Neural progenitor cell (in vitro differentiated cells): ENCODE measurements at regions not wholly inside any gene's neighbourhood (a gene's known extent, or its start where the extent isn't known, plus 50 kb on each side); places are given as distances from the start of the nearest gene placed in this dataset.

Experiments
- DNase-seq: peaks from one replicate; pipeline ENCODE4 v3.0.0-alpha.2; 2016; ENCODE audit warnings: low spot score
- H2AFZ ChIP-seq: fragments of 200-600 bp; sonication (generic); replicated peaks from 2 replicates; pipeline ENCODE4 v1.6.1; 2016; ENCODE audit warnings: antibody characterized with exemption
- H3F3A ChIP-seq: fragments of 200-600 bp; sonication (generic); 2 replicates; pipeline ENCODE4 v1.6.1; 2016; ENCODE audit warnings: antibody characterized with exemption, low read depth
- H3K27ac ChIP-seq: fragments of 200-600 bp; sonication (generic); 2 replicates; pipeline ENCODE4 v1.5.1; 2016; ENCODE audit warnings: mild to moderate bottlenecking
- H3K27me3 ChIP-seq: fragments of 200-600 bp; sonication (generic); 2 replicates; pipeline ENCODE4 v1.6.1; 2016; ENCODE audit warnings: mild to moderate bottlenecking, moderate library complexity
- H3K36me3 ChIP-seq: fragments of 200-600 bp; sonication (generic); 2 replicates; pipeline ENCODE4 v1.5.1; 2016
- H3K4me1 ChIP-seq: fragments of 200-600 bp; sonication (generic); 2 replicates; pipeline ENCODE4 v1.6.1; 2016; ENCODE audit warnings: mixed run types
- H3K4me2 ChIP-seq: fragments of 200-600 bp; sonication (generic); 2 replicates; pipeline ENCODE4 v1.6.1; 2016
- H3K4me3 ChIP-seq: fragments of 200-600 bp; sonication (generic); 2 replicates; pipeline ENCODE4 v1.5.1; 2016
- H3K79me2 ChIP-seq: fragments of 200-600 bp; sonication (generic); 2 replicates; pipeline ENCODE4 v1.6.1; 2016; ENCODE audit warnings: low read depth
- H3K9ac ChIP-seq: fragments of 200-600 bp; sonication (generic); 2 replicates; pipeline ENCODE4 v1.6.1; 2016
- H3K9me3 ChIP-seq: fragments of 200-600 bp; sonication (generic); 2 replicates; pipeline ENCODE4 v1.5.1; 2016; ENCODE audit warnings: low read depth
- H4K20me1 ChIP-seq: fragments of 200-600 bp; sonication (generic); 2 replicates; pipeline ENCODE4 v1.6.1; 2016; ENCODE audit warnings: low read depth
- H3K27ac Mint-ChIP-seq: 3 replicates; pipeline ENCODE4 v1.8.0; 2021; ENCODE audit warnings: mixed read lengths
- H3K27me3 Mint-ChIP-seq: 2 replicates; pipeline ENCODE4 v1.8.0; 2022; ENCODE audit warnings: low read depth, mild to moderate bottlenecking, inconsistent platforms, moderate library complexity, mixed read lengths; ENCODE audit not compliant: insufficient read depth
- H3K36me3 Mint-ChIP-seq: 3 replicates; pipeline ENCODE4 v1.8.0; 2021; ENCODE audit warnings: mixed read lengths
- H3K4me1 Mint-ChIP-seq: 3 replicates; pipeline ENCODE4 v1.8.0; 2021; ENCODE audit warnings: mixed read lengths
- H3K4me3 Mint-ChIP-seq: 3 replicates; pipeline ENCODE4 v1.8.0; 2021; ENCODE audit warnings: mild to moderate bottlenecking, moderate library complexity, mixed read lengths
- H3K9me3 Mint-ChIP-seq: 3 replicates; pipeline ENCODE4 v1.8.0; 2020; ENCODE audit warnings: mixed read lengths
- EZH2 ChIP-seq: fragments of 200-600 bp; sonication (generic); IDR thresholded peaks from 2 replicates; pipeline ENCODE4 v1.6.1; 2017; ENCODE audit warnings: antibody characterized with exemption, mild to moderate bottlenecking, moderate library complexity
- EZH2phosphoT487 ChIP-seq: fragments of 200-600 bp; sonication (generic); IDR thresholded peaks from 2 replicates; pipeline ENCODE4 v1.6.1; 2017; ENCODE audit warnings: antibody characterized with exemption
- TF ChIP-seq, protein P1 (sequence below): fragments of 200-600 bp; sonication (generic); IDR thresholded peaks from 2 replicates; pipeline ENCODE4 v1.5.1; 2017; ENCODE audit warnings: antibody characterized with exemption, mild to moderate bottlenecking

DNA sequence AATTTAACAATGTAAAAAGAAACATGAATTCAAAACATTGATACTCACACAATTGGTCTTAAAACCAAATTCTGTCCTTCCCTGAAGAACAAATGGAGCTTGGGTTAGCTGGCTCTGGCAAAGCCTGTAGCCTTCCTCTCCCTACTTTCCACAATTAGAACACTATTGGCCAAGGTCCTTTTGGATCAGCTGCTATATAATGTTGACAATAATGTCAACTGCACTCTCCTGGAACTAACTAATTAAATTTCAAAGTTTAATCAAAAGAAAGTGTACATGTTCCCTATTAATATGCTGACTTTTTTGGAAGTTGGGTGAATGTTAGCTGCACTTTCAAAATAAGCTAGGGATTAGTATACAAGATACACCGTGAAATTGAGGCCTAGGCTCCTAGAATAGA lies 440.1 kb upstream of the NFE2L3 start:
- H4K20me1 ChIP-seq, result no peaks in the 10 kb centered on the region
- Mint-ChIP-seq H3K9me3 (no peaks in the 10 kb centered on the region), H3K27ac (no peak overlapping the region), H3K27me3 (peaks cover 11% of the 10 kb centered on the region), H3K4me1 (peaks cover 18% of the 10 kb centered on the region), H3K36me3 (no peaks in the 10 kb centered on the region), H3K4me3 (no peak overlapping the region)
- no peaks in the 10 kb centered on the region for H3K9me3 ChIP-seq
- no peak for DNase-seq
- no peak overlapping the region for H2AFZ ChIP-seq
- no peaks in the 10 kb centered on the region for H3F3A ChIP-seq
- H3K27me3 ChIP-seq, result no peaks in the 10 kb centered on the region
- H3K27ac ChIP-seq, result no peak overlapping the region
- no peaks in the 10 kb centered on the region for H3K36me3 ChIP-seq
- H3K4me1 ChIP-seq, result peaks cover 6% of the 10 kb centered on the region
- no peak overlapping the region for H3K4me3 ChIP-seq
- TF ChIP-seq EZH2phosphoT487, result no peak
- TF ChIP-seq, protein P1, sequence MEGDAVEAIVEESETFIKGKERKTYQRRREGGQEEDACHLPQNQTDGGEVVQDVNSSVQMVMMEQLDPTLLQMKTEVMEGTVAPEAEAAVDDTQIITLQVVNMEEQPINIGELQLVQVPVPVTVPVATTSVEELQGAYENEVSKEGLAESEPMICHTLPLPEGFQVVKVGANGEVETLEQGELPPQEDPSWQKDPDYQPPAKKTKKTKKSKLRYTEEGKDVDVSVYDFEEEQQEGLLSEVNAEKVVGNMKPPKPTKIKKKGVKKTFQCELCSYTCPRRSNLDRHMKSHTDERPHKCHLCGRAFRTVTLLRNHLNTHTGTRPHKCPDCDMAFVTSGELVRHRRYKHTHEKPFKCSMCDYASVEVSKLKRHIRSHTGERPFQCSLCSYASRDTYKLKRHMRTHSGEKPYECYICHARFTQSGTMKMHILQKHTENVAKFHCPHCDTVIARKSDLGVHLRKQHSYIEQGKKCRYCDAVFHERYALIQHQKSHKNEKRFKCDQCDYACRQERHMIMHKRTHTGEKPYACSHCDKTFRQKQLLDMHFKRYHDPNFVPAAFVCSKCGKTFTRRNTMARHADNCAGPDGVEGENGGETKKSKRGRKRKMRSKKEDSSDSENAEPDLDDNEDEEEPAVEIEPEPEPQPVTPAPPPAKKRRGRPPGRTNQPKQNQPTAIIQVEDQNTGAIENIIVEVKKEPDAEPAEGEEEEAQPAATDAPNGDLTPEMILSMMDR, result no peak
- TF ChIP-seq EZH2, result no peak
- H3K9ac ChIP-seq, result no peak overlapping the region
- no peak overlapping the region for H3K4me2 ChIP-seq
- H3K79me2 ChIP-seq, result no peaks in the 10 kb centered on the region

DNA sequence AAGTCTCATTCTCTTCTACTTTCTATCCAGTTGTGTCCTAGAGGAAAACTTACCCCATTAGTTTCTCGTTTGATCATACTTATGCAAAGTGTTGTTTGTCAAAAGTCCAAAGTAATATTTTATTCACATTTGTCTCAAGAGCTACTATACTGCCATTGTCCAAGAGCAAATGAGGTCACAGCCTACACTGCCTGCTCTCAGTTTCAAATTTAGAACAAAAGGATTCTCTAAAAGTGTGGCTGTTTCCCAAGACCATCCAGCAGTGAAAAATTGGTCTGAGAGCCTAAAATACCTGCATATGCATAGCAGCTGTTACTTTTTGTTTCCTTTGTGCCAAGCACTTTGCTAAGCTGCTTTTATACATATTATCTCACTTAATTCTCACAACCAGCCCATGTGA lies 439.5 kb upstream of the NFE2L3 start:
- Mint-ChIP-seq H3K9me3 (no peaks in the 10 kb centered on the region), H3K4me1 (peaks cover 21% of the 10 kb centered on the region), H3K27ac (no peak overlapping the region), H3K4me3 (no peak overlapping the region), H3K36me3 (no peaks in the 10 kb centered on the region), H3K27me3 (peaks cover 12% of the 10 kb centered on the region)
- Histone ChIP-seq H3K4me2 (no peak overlapping the region), H3F3A (no peaks in the 10 kb centered on the region), H3K4me3 (no peak overlapping the region), H3K27me3 (no peaks in the 10 kb centered on the region), H3K27ac (no peak overlapping the region), H2AFZ (no peak overlapping the region), H3K9me3 (no peaks in the 10 kb centered on the region), H3K79me2 (no peaks in the 10 kb centered on the region), H4K20me1 (no peaks in the 10 kb centered on the region), H3K36me3 (no peaks in the 10 kb centered on the region), H3K4me1 (peaks cover 6% of the 10 kb centered on the region), H3K9ac (no peak overlapping the region)
- TF ChIP-seq EZH2, result no peak
- TF ChIP-seq EZH2phosphoT487, result no peak
- TF ChIP-seq, protein P1, result no peak
- DNase-seq, result no peak

DNA sequence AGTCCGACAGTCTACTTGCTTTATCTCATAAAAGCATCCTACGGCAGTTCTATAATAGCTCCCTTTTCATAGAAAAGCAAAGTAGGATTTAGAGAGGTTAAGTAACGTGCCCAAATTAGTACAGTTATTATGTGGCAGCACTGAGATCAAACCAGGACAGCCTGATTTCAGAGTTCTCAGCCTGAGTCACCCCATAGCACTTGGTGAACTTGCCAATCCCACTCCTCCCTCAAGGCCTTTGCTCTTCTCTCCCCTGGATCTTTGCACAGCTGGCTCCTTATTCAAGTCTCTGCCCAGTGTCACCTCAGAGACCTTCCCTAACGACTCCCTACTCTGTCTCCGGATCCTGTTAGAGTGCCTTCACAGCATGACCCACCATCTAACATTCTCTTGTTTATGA lies 438.0 kb upstream of the NFE2L3 start:
- Histone ChIP-seq H4K20me1 (no peaks in the 10 kb centered on the region), H3K4me1 (no peaks in the 10 kb centered on the region), H3K4me3 (no peak overlapping the region), H3K27ac (no peak overlapping the region), H3K9me3 (no peaks in the 10 kb centered on the region), H3K79me2 (no peaks in the 10 kb centered on the region), H3K27me3 (no peaks in the 10 kb centered on the region), H3K4me2 (no peak overlapping the region), H3K36me3 (no peaks in the 10 kb centered on the region), H2AFZ (no peak overlapping the region), H3F3A (no peaks in the 10 kb centered on the region), H3K9ac (no peak overlapping the region)
- Mint-ChIP-seq H3K27me3 (peaks cover 14% of the 10 kb centered on the region), H3K36me3 (no peaks in the 10 kb centered on the region), H3K4me3 (no peak overlapping the region), H3K4me1 (peaks cover 17% of the 10 kb centered on the region), H3K9me3 (no peaks in the 10 kb centered on the region), H3K27ac (peak overlapping the region; percentile 57)
- no peak for TF ChIP-seq EZH2phosphoT487
- TF ChIP-seq, protein P1, result no peak
- TF ChIP-seq EZH2, result no peak
- DNase-seq, result no peak

DNA sequence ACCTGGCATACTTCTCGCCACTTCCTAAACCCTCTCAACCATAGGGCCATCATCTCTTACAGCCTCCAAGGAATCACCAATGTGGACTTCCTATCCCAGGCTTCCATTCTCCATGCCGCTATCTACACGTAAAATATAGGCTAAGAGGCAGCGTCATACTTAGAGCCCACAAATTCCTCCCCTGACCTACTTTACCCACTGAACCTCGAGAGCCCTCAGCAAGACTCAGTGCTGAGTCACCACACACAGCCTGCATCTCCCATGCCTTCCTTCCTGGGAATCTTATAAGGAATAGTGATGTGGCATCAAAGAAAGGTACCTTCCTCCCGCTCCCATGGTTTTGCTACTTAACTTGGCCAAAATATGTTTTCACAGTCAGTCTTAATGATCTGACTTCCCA lies 435.6 kb upstream of the NFE2L3 start:
- H3K4me1 Mint-ChIP-seq, result peaks cover 30% of the 10 kb centered on the region
- peaks cover 14% of the 10 kb centered on the region for H3K27me3 Mint-ChIP-seq
- H3K27ac ChIP-seq, result no peak overlapping the region
- no peaks in the 10 kb centered on the region for H3K79me2 ChIP-seq
- no peak for DNase-seq
- no peaks in the 10 kb centered on the region for H3K9me3 ChIP-seq
- H3K4me3 Mint-ChIP-seq, result no peak overlapping the region
- H3K27me3 ChIP-seq, result no peaks in the 10 kb centered on the region
- H3K4me1 ChIP-seq, result peaks cover 7% of the 10 kb centered on the region
- H3K9ac ChIP-seq, result no peak overlapping the region
- no peak overlapping the region for H3K4me3 ChIP-seq
- no peak overlapping the region for H2AFZ ChIP-seq
- H4K20me1 ChIP-seq, result no peaks in the 10 kb centered on the region
- peaks cover 4% of the 10 kb centered on the region for H3F3A ChIP-seq
- H3K36me3 Mint-ChIP-seq, result no peaks in the 10 kb centered on the region
- no peak overlapping the region for H3K4me2 ChIP-seq
- peak overlapping the region; percentile 89 for H3K27ac Mint-ChIP-seq
- TF ChIP-seq EZH2 (no peak), EZH2phosphoT487 (no peak)
- TF ChIP-seq, protein P1, result no peak
- no peaks in the 10 kb centered on the region for H3K36me3 ChIP-seq
- H3K9me3 Mint-ChIP-seq, result no peaks in the 10 kb centered on the region
